DOHH2 (cell line): ENCODE measurements at regions not wholly inside any gene's neighbourhood (a gene's known extent, or its start where the extent isn't known, plus 50 kb on each side); places are given as distances from the start of the nearest gene placed in this dataset.

Experiments
- H3F3A ChIP-seq: fragments of 200-600 bp; sonication (generic), shearing (Covaris generic); 2 replicates; pipeline ENCODE4 v1.6.0; 2016; ENCODE audit warnings: antibody characterized with exemption, mild to moderate bottlenecking; ENCODE audit not compliant: control insufficient read depth, insufficient read depth
- H3K27ac ChIP-seq: fragments of 200-600 bp; sonication (generic); 2 replicates; pipeline ENCODE4 v1.5.1; 2014; ENCODE audit warnings: low read depth, mild to moderate bottlenecking, low read length, moderate library complexity
- H3K27me3 ChIP-seq: fragments of 200-600 bp; sonication (generic); 2 replicates; pipeline ENCODE4 v1.6.1; 2014; ENCODE audit warnings: mild to moderate bottlenecking, low read length, mixed read lengths; ENCODE audit not compliant: control insufficient read depth
- H3K36me3 ChIP-seq: fragments of 200-600 bp; sonication (generic); 2 replicates; pipeline ENCODE4 v1.6.1; 2014; ENCODE audit warnings: mild to moderate bottlenecking, low read length, moderate library complexity, mixed read lengths; ENCODE audit not compliant: control insufficient read depth
- H3K4me1 ChIP-seq: fragments of 200-600 bp; sonication (generic); 2 replicates; pipeline ENCODE4 v1.6.1; 2014; ENCODE audit warnings: mild to moderate bottlenecking, low read length, mixed read lengths; ENCODE audit not compliant: control insufficient read depth
- H3K4me2 ChIP-seq: fragments of 200-600 bp; sonication (generic); 2 replicates; pipeline ENCODE4 v1.6.0; 2014; ENCODE audit warnings: mild to moderate bottlenecking, low read length, moderate library complexity
- H3K4me3 ChIP-seq: fragments of 200-600 bp; sonication (generic); 2 replicates; pipeline ENCODE4 v1.5.1; 2014; ENCODE audit warnings: mild to moderate bottlenecking, low read length, mixed read lengths
- H3K79me2 ChIP-seq: fragments of 200-600 bp; sonication (generic); 2 replicates; pipeline ENCODE4 v1.6.1; 2014; ENCODE audit warnings: mild to moderate bottlenecking, low read length, mixed read lengths; ENCODE audit not compliant: control insufficient read depth
- H3K9me2 ChIP-seq: fragments of 200-600 bp; sonication (generic); replicated peaks from 2 replicates; pipeline ENCODE4 v1.6.1; 2014; ENCODE audit warnings: mild to moderate bottlenecking, low read length, mixed read lengths; ENCODE audit not compliant: control insufficient read depth
- H3K9me3 ChIP-seq: fragments of 200-600 bp; sonication (generic); 2 replicates; pipeline ENCODE4 v1.6.1; 2014; ENCODE audit warnings: antibody characterized with exemption, low read length, mixed read lengths; ENCODE audit not compliant: control insufficient read depth, insufficient read depth
- H4K20me1 ChIP-seq: fragments of 200-600 bp; sonication (generic); 2 replicates; pipeline ENCODE4 v1.6.0; 2014; ENCODE audit warnings: low read depth, mild to moderate bottlenecking, antibody characterized with exemption, low read length, moderate library complexity; ENCODE audit not compliant: control insufficient read depth, insufficient read depth
- EZH2phosphoT487 ChIP-seq: fragments of 200-600 bp; sonication (generic); IDR thresholded peaks from 2 replicates; pipeline ENCODE4 v1.6.1; 2017; ENCODE audit warnings: borderline replicate concordance, mild to moderate bottlenecking, antibody characterized with exemption, low read length, moderate library complexity, mixed read lengths
- TF ChIP-seq, protein P1 (sequence below): fragments of 200-600 bp; sonication (generic); IDR thresholded peaks from one replicate; pipeline ENCODE4 v1.5.1; 2014; ENCODE audit warnings: antibody characterized with exemption, mild to moderate bottlenecking, low read depth, low read length; ENCODE audit not compliant: poor library complexity, severe bottlenecking

- Histone ChIP-seq H3F3A (no peaks in the 10 kb centered on the region), H3K79me2 (no peaks in the 10 kb centered on the region), H3K4me3 (no peak overlapping the region), H3K27me3 (no peaks in the 10 kb centered on the region), H4K20me1 (no peaks in the 10 kb centered on the region), H3K27ac (no peak overlapping the region), H3K36me3 (no peaks in the 10 kb centered on the region), H3K9me2 (no peaks in the 10 kb centered on the region), H3K9me3 (no peaks in the 10 kb centered on the region), H3K4me1 (no peaks in the 10 kb centered on the region), H3K4me2 (no peak overlapping the region)
- TF ChIP-seq EZH2phosphoT487 = no peak
- TF ChIP-seq, protein P1, sequence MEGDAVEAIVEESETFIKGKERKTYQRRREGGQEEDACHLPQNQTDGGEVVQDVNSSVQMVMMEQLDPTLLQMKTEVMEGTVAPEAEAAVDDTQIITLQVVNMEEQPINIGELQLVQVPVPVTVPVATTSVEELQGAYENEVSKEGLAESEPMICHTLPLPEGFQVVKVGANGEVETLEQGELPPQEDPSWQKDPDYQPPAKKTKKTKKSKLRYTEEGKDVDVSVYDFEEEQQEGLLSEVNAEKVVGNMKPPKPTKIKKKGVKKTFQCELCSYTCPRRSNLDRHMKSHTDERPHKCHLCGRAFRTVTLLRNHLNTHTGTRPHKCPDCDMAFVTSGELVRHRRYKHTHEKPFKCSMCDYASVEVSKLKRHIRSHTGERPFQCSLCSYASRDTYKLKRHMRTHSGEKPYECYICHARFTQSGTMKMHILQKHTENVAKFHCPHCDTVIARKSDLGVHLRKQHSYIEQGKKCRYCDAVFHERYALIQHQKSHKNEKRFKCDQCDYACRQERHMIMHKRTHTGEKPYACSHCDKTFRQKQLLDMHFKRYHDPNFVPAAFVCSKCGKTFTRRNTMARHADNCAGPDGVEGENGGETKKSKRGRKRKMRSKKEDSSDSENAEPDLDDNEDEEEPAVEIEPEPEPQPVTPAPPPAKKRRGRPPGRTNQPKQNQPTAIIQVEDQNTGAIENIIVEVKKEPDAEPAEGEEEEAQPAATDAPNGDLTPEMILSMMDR = no peak
Observed at GRCh38 chr10:44028384-44029137, 356.3 kb downstream of the CXCL12 start.

- Histone ChIP-seq H3K9me2 (no peaks in the 10 kb centered on the region), H3K9me3 (no peaks in the 10 kb centered on the region), H3K27ac (no peak overlapping the region), H3K79me2 (no peaks in the 10 kb centered on the region), H3K36me3 (no peaks in the 10 kb centered on the region), H3F3A (no peaks in the 10 kb centered on the region), H4K20me1 (no peaks in the 10 kb centered on the region), H3K4me1 (no peaks in the 10 kb centered on the region), H3K4me2 (no peak overlapping the region), H3K4me3 (no peak overlapping the region), H3K27me3 (no peaks in the 10 kb centered on the region)
- no peak for TF ChIP-seq EZH2phosphoT487
- TF ChIP-seq, protein P1 = no peak
Observed at GRCh38 chr10:44024356-44025116, 360.4 kb downstream of the CXCL12 start.

DNA sequence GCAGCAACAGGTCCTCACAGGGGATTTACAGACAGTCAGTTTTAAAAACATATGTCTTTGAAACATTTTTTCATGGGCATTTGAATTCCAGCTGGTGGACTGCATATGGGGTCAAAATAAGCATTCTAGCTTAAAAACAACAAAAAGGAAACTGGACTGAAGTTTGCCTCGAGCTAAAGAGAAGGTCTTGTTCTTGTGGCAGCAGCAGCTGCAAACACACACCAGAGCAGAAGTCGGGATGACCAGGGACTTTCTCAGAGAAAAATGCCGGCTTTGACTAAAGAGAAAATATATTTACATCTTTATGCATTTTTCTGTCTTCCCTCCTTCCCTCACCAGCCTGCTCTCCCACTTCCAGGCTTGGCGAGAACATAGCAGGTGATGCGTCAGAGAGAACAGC lies 361.4 kb downstream of the CXCL12 start:
- Histone ChIP-seq H3K79me2 (no peaks in the 10 kb centered on the region), H3F3A (no peaks in the 10 kb centered on the region), H3K9me2 (no peaks in the 10 kb centered on the region), H3K27me3 (no peaks in the 10 kb centered on the region), H3K9me3 (no peaks in the 10 kb centered on the region), H3K36me3 (no peaks in the 10 kb centered on the region), H3K4me2 (no peak overlapping the region), H3K4me3 (no peak overlapping the region), H3K27ac (no peak overlapping the region), H4K20me1 (no peaks in the 10 kb centered on the region), H3K4me1 (no peaks in the 10 kb centered on the region)
- TF ChIP-seq, protein P1 = no peak
- TF ChIP-seq EZH2phosphoT487 = no peak
